ENCODE measurements at regions not wholly inside any gene's neighbourhood (a gene's known extent, or its start where the extent isn't known, plus 50 kb on each side); places are given as distances from the start of the nearest gene placed in this dataset.

DNA sequence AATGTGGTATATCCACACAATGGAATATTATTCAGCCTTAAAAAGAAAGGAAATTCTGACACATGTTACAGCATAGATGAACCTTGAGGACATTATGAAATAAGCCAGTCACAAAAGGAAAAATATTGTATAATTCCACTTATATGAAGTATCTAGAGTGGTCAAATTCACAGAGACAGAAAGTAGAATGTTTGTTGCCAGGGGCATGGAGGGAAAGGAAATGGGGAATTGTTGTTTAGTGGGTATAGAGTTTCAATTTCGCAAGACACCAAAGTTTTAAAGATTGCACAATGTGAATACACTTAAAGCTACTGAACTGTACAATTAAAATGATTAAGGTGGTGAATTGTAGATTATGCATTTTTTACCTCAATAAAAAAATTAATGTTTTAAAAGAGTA lies 92.9 kb downstream of the TXNL1 start:
- no peak for DNase-seq (ENCODE audit: low read depth in 2 of 2)

DNA sequence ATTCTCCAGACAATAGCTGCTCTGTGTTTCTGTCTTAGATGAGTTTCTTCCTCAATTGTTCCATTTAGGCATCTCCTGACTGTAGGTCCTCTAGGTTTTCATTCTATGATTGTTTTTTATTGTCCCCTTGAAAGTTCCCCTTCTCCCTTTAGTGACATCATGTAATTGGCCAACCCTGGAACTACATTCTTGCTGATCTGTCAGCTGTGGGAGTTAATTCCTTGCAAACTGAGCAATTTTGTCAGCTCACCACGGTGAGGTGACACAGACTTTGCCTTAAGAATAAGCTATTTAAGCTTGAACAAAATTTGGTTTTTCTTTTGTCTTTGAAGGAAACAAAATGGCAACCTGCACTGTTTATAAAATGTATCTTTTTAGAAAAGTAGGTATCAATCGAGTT lies 95.9 kb downstream of the TXNL1 start:
- no peak for DNase-seq (ENCODE audit: low read depth in 2 of 2)

DNA sequence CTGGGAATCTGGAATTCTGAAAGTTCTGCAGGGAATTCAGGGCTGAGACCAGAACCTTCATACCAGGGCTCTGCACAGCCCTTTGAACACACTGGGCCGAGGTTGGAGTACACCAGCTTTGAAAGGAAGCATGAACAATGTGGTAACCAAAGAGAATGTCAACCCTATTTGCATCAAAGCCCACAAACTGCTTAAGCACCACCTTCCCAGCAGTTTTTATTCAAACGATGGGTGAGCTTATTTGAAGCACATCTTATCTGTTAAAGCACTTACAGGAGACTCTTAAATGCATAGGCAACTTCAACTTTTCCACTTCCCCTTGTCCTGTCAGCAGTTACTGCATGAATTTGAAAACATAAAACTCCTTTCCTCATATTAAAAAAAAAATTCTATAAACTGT lies 96.6 kb downstream of the TXNL1 start:
- no peak for DNase-seq (ENCODE audit: low read depth in 2 of 2)

DNA sequence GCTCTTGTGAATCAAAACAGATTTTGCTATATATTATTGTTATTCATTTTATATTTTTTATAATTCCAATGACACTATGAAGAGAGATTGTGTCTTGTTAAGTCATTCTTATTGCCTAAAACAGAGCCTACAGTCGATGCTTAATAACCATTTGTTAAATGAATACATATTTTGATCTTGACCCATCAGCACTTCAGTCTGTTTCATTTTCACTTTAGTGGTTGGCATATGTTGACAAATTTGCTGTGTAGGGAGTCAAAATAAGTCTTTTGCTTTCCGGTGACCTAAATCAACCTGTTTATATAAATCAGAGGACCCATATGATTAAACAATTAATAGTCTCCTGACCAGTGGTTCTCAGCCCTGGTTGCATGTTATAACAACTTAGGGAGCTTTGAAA lies 97.1 kb downstream of the TXNL1 start:
- no peak for DNase-seq (ENCODE audit: low read depth in 2 of 2)

DNA sequence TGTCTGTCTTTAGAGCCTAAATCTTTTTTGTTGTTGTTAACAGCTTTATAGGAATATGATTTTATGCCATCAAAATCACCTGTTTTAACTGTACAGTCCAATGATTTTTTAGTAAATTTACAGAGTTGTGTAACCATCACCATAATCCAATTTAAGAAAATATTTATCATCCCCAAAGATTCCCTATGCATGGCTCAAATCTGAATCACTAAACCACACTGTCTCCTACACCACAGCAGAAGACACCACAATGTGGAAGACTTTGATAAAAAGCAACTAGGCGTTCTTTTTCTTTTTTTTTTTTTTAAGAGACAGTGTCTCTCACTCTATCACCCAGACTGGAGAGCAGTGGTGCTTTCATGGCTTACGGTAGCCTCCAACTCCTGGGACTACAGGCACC lies 99.6 kb downstream of the TXNL1 start:
- no peak for DNase-seq (ENCODE audit: low read depth in 2 of 2)

DNA sequence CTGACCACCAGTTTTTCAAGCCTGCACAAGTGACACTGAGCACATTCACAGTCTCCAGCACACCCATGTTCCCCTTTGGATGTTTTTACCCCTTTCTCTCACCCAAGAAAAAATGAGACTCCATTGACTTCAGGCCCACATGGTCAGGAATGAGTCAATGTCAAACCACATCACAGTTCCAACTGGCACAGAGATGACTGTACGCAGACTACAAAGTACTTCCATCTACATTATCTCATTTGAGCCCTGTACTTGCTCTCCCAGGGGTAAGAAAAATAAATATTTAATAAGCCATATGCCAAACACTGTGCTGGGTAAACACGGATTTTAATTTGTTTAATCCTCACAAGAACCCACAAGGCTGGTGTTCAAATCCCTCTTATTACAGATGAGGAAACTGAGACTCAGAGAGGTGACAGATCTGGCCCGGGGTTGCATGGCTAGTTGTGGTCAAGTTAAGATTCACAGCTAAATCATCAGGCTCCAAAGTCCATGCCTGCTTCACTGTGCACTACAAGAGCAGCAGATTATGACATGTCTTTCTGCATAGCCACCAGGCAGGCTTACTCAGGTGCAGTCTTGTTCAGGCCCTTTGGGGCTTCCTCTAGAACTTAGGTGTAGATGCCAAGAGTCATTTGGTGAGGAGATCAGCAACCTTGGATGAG lies 106.1 kb downstream of the TXNL1 start:
- DNase-seq (ENCODE audit: low read depth in 2 of 2) = no peak

DNA sequence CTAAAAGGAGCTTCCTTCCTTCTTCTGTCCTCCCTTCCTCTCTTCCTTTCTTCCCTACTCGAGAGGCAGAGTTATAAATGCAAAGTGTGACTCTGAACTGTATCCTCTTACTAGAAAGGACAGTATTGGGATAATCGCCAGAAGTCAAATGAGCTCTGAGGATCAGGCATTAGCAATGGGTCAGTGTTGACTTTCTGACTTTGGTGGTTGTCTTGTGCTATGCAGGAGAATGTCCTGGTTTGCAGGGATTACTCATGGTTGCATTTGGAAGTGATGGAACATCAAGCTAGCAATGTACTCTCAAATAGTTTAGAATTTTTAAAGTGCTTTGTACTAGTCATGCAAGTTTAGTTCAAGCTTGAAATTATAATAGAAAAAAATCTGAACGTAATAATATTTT lies 115.6 kb downstream of the TXNL1 start:
- DNase-seq (ENCODE audit: low read depth in 2 of 2) = no peak

DNA sequence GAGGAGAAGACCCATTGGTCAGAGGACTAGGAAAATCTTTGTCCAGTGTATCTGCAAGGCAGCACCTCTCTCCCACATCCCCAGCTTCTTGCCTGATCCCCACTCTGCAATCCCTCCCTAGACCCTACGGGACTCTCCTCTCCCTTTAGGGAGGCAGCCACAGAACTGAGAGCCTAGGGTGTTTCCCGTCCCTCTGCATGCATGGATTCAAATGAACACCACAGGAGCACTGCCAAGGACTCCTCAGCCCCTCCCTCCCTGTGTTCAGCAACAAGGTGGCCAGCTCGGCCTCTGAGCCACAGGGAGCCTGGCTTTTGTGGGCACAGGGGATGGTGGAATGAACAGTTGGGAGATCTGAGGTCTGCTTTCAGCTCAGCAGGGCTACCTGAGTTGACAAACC lies 117.1 kb downstream of the TXNL1 start:
- DNase-seq (ENCODE audit: low read depth in 2 of 2) = no peak

DNA sequence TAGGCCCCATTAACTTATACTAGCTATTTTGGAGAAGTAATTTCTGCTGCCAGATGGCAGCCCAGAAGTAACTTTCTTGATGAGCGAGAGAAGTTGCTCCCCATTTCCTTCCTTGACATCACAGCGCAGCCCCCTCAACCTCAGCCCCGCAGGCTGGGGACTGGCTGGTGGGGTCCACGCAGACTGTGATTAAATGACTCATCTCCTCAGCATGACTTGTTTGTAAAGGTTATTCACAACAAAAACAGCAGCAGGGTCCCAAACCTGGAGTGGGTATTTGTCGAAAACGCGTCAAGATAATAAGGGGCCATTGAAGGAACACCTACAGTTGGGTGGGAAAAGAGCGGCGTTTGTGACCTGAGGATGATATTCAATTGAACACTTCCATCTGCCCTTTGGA lies 120.6 kb downstream of the TXNL1 start:
- DNase-seq (ENCODE audit: low read depth in 2 of 2) = no peak

DNA sequence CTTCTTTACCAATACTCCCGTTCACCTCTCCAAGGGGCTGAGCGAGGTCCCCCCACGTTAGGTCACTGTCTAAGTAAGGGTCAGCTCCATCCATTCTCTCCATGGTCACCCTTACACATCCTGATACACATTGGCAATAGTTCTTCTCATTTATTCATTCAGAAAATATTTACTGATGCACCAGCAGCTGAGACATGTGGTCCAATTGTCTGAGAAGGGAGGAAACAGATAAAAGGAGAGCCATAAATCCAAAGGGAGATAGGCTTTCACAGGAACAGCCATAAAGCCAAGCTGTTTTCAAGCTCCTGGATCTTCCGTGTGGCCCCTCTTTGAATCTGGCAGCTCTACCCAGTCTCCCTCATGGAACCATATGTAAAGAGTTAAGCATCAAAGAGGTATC lies 121.2 kb downstream of the TXNL1 start:
- peak in 1 of 2 donors; percentile 20 for DNase-seq (ENCODE audit: low read depth in 2 of 2)

DNA sequence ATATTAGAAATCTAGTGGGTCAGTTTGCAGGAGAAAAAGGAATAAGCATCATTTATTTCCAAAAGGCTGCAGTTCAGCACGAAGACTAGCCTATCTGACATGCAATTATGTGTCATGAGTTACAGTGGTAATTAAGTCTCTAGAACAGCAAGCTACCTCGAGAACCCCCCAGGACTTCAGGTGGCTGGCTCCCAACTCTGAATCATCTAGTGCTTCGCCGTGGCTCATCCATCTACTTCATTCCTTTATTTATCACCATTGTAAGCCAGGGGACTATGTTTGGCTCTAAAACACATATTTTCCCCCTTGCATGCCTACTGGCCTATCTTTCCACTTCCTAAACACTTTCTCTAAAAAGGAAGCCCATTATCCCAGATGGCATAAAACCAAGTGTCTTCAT lies 121.6 kb downstream of the TXNL1 start:
- no peak for DNase-seq (ENCODE audit: low read depth in 2 of 2)

DNA sequence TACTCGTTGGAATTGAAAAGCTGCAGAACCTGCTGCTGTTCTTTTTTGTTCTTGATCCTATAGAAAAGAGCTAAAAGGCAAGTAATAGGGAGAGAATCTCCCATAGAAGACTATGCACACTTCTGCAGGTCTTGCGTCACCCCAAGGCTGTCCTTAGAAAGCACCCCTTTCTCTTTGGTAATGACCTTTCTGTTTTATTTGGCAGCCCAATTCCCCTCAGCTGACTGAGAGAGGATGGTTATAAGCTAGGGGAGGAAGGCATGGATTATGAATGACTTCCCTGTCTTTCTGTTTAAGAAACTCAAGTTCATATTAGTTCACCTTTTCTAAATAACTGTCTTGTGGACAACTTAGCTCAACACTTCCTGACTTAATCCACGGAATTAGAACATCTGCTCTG lies 122.9 kb downstream of the TXNL1 start:
- DNase-seq (ENCODE audit: low read depth in 2 of 2) = no peak

DNA sequence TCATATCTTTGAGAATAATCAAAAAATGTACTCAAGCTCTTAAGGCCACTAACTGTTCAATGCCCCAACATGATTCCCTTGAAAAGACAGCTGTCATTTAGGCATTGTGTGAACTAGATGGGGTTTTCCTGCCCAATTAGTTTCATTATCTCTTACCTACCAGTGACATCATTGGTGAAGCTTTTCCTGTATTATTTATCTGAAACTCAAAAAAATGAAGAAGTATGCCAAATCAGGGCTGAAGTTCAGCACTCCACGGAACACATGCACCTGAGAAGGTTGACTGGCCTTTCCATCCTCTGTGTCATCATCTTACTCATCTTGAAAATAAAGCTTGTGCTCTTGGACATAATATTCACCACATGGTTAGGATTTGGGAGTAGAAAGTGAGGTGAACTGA lies 126.4 kb downstream of the TXNL1 start:
- DNase-seq (ENCODE audit: low read depth in 2 of 2) = no peak

DNA sequence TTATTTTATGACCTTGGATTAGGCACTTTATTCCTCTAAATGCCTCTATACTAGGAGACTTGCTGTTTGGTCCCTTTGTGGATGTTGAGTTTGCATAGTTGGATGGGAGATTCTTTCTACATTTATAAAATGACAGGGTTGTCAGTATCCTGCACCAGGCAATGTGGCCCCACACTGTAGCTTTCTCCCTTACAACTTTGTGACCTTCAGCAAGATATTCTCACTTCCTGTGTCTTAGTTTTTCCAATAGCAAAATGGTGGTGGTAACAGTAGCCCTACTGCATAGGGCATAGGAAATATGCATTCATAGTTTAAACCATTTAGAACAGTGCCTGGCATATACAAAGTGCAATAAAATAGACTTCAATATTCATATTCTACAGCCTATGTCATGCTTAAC lies 128.3 kb downstream of the TXNL1 start:
- no peak for DNase-seq (ENCODE audit: low read depth in 2 of 2)

DNA sequence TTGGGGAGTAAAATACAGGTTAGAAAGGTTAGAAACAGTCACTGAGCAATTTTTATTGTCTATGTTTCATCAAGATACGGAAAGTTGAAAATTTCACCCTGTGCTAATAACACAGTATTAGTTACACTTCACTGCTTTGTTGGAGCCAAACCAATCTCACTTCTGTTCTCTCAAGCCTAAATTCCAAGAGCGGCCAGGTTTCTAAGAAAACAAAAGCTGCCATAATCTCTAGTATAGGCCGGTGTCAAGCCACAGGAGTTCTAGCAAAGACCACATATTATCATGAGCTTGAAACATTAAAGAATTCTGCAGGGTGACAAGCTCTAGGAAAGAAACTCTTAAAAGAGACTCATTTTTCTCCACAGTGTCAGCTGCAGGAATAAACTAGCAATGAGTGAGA lies 128.7 kb downstream of the TXNL1 start:
- DNase-seq (ENCODE audit: low read depth in 2 of 2) = no peak

DNA sequence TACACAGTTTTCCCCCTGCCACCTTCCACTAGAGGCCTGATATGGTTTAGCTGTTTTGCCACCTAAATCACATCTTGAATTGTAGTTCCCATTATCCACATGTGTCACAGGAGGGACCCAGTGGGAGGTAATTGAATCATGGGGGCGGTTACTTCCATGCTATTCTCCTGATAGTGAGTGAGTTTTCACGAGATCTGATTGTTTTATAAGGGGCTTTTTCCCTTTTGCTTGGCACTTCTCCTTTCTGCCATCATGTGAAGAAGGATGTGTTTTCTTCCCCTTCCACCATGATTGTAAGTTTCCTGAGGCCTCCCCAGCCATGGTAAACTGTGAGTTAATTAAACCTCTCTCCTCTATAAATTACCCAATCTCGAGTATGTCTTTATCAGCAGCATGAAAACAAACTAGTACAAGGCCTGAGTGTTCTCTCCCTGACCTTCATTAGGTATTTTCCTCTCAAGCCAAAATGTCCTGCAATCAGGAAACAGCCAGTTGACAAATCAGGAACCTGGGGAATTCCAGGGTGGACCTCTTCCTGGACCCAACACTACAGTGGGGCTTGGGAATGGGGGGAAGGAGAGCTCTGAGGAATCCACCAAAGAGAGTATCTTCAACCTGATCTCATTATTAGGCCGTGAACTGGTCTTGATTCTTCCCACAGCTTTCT lies 129.9 kb downstream of the TXNL1 start:
- DNase-seq (ENCODE audit: low read depth in 2 of 2) = peak; percentile 38 to 47

DNA sequence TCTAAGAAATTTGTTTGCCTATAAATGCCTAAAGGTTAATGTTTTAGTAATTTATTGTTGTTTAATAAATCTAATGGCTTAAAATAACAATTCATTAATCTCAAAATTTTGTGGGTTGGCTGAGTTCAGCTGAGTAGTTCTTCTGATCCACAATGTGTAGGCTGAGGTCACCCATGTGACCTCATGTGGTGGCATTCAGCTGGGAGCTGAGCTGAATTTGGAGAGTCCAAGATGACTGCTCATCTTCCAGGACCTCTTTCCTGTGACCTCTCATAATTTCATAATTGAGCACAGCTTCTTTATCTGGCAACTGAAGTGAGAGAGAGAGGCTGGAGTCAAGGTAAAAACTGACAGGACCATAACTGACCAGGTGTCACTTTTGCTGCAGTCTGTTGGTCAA lies 132.4 kb downstream of the TXNL1 start:
- DNase-seq (ENCODE audit: low read depth in 2 of 2) = no peak

DNA sequence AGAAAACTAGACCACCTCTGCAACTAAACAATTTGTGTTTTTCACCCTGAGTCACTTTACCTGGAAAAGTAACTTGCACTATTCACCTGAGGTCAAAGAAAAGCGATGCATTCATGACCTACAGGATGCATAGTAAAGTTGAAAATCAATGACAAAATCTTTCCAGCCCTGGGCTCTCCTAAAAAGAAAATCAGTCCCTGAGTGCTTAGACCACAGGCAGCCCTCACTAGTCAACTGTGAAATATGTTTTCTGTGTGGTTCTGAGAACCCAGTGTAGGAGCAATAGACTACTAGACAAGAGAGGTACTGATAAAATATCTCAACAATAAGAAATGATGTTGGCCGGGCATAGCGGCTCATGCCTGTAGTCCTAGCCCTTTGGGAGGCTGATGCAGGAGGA lies 133.1 kb downstream of the TXNL1 start:
- DNase-seq (ENCODE audit: low read depth in 2 of 2) = no peak

DNA sequence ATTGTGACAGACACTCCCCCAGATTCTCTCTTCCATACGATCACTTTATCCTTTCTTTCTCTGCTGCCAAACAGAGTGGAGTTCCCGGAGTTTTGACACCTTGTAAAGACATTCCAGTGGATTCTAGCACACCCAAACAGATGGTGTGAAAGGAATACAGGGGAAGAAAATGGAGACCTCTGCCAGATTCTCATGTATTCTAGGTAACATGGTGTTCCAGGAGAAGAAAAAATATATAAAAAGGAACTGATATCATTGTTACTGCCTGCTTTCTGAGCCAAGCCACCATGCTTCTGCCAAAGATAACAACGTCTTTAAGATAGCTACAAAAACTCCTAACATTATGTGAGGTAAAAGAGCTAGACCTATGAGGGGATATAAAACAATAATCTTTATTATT lies 136.5 kb downstream of the TXNL1 start:
- DNase-seq (ENCODE audit: low read depth in 2 of 2) = peak in 1 of 2 donors; percentile 27

DNA sequence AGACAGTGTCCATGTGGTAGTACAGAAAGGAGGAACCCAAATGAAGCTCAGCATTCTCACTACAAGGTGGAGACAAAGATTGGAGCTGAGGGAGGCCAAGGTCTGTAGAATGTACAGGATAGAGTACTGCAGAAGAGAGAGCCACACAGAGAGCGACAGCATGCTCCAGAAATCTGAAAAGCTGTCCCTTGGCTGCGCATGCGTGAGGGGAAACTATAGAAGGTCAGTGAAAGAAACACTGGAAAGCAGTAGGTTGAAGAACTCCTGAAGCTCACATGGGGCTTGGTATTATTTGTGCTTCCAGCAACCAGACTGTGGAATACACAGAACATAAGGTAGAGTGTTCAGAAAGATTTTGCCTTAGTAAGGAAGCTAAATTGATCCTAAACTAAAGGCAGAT lies 142.5 kb downstream of the TXNL1 start:
- no peak for DNase-seq (ENCODE audit: low read depth in 2 of 2)

DNA sequence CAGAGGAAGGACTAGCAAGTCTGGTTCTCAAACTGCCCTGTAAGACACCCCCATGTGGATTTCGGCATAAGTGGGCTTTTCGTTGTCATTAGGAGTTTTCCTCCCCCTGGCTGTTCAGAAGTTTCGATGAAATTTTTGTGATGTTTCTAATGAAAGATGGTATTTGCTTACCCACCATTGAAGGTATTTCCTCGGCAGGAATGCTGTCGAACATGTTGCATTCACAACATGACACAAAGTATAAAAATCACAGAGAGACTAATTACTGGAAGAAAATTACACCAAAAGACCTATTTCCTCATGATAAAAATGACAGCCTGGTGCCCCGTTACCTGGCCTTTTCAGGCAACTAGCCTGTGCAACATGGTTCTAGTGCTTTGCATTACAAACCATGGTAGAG lies 144.9 kb downstream of the TXNL1 start:
- no peak for DNase-seq (ENCODE audit: low read depth in 2 of 2)

DNA sequence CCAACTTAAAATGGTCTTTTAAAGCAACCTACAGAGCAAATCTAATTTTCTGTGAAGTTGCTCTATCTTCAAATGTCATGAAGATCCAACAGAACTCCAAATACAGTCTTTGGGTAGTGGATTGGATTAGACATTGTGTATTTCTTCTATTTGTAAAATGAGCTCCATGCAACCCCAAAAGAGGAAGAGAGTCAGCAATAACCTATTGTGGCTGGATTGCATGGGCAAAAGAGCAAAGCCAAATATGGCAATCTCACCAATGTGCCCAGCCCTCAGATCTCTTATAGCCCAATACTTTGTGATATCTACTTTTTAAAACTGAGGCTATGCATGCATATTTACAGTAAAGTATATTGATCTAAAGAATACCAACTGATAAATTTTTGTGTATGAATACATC lies 146.3 kb downstream of the TXNL1 start:
- DNase-seq (ENCODE audit: low read depth in 2 of 2) = no peak

DNA sequence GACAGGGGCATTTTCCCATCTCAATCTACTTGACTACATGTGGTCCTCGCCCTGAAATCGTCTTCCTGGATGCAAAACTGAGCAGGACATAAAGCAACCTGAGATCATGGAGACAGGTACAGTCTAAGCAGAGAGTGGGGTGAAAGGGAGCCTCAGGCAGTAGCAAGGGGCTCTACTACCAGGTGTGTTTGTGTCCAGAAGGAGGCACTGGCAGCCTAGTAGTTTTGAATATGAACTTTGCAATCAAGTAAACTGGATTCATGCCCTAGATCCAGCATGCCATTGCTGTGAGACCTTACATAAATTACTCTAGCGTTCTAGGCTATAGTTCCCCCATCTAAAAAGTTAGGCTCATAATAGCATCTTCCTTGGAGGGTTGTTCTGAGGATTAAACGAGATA lies 147.4 kb downstream of the TXNL1 start:
- DNase-seq (ENCODE audit: low read depth in 2 of 2) = no peak

DNA sequence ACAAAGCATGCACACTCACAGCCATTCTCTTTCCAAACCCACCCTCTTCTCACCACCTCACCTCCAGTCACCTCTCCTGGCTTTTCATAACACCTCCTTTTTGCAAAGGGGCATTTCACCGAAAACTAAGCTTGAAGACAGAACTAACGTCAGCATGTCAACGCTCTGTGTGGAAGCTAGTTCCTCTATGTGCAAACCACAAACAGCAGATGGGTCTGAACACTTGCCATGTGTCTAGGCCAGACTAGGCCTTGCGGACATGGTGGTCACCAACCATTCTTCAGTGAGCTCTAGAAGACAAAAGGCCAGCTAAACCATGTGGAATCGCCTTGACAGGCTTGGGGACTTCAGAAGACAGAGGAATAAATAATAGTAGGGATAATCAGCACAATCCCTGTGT lies 148.5 kb downstream of the TXNL1 start:
- no peak for DNase-seq (ENCODE audit: low read depth in 2 of 2)

Data from lung microvascular endothelial cell (primary cell).